ENCODE measurements at regions not wholly inside any gene's neighbourhood (a gene's known extent, or its start where the extent isn't known, plus 50 kb on each side); places are given as distances from the start of the nearest gene placed in this dataset.
A peak's percentile ranks its signal among the peaks of the same experiment; 100 is the strongest.

GRCh38 chr10:4373098-4373497 is 452.9 kb upstream of the AKR1E2 start:
- Mint-ChIP-seq H3K4me1 (peaks cover 0 to 4% (median 0%) of the 10 kb centered on the region in 3 donors), H3K36me3 (no peaks in the 10 kb centered on the region), H3K27ac (no peak overlapping the region), H3K27me3 (peaks cover 1 to 4% of the 10 kb centered on the region in 2 donors), H3K9me3 (no peaks in the 10 kb centered on the region), H3K4me3 (no peak overlapping the region)
- Histone ChIP-seq H3K27ac (ENCODE audit: low read depth, low read length) (no peak overlapping the region), H3K4me1 (ENCODE audit: insufficient read depth, low read length) (no peaks in the 10 kb centered on the region), H3K4me3 (ENCODE audit: low read length) (no peak overlapping the region), H3K36me3 (ENCODE audit: insufficient read depth, low read length) (no peaks in the 10 kb centered on the region), H3K9me3 (ENCODE audit: low read length) (no peaks in the 10 kb centered on the region), H3K27me3 (ENCODE audit: insufficient read depth, low read length, poor library complexity, severe bottlenecking) (no peaks in the 10 kb centered on the region)
- DNase-seq, result no peak
- CTCF ChIA-PET, result no interaction called here
- POLR2A ChIA-PET, result no interaction called here

- ChIA-PET CTCF (no interaction called here), POLR2A (no interaction called here)
- H3K27ac ChIP-seq (ENCODE audit: low read depth, low read length), result no peak overlapping the region
- DNase-seq, result peak in 1 of 5 donors; percentile 3
- no peaks in the 10 kb centered on the region for H3K9me3 ChIP-seq (ENCODE audit: low read length)
- Mint-ChIP-seq H3K4me1 (peaks cover 0 to 4% (median 0%) of the 10 kb centered on the region in 3 donors), H3K27ac (no peak overlapping the region), H3K9me3 (no peaks in the 10 kb centered on the region), H3K4me3 (no peak overlapping the region), H3K27me3 (peaks cover 0 to 4% of the 10 kb centered on the region in 2 donors), H3K36me3 (no peaks in the 10 kb centered on the region)
- no peaks in the 10 kb centered on the region for H3K27me3 ChIP-seq (ENCODE audit: insufficient read depth, low read length, poor library complexity, severe bottlenecking)
- no peaks in the 10 kb centered on the region for H3K36me3 ChIP-seq (ENCODE audit: insufficient read depth, low read length)
- H3K4me1 ChIP-seq (ENCODE audit: insufficient read depth, low read length), result no peaks in the 10 kb centered on the region
- H3K4me3 ChIP-seq (ENCODE audit: low read length), result no peak overlapping the region
These were observed 453.4 kb upstream of the AKR1E2 start for GRCh38 chr10:4372601-4373000.

- Histone ChIP-seq H3K27ac (ENCODE audit: low read depth, low read length) (no peak overlapping the region), H3K9me3 (ENCODE audit: low read length) (no peaks in the 10 kb centered on the region), H3K4me1 (ENCODE audit: insufficient read depth, low read length) (no peaks in the 10 kb centered on the region), H3K36me3 (ENCODE audit: insufficient read depth, low read length) (no peaks in the 10 kb centered on the region), H3K4me3 (ENCODE audit: low read length) (no peak overlapping the region), H3K27me3 (ENCODE audit: insufficient read depth, low read length, poor library complexity, severe bottlenecking) (no peaks in the 10 kb centered on the region)
- ChIA-PET CTCF (no interaction called here), POLR2A (no interaction called here)
- Mint-ChIP-seq H3K9me3 (no peaks in the 10 kb centered on the region), H3K4me1 (peaks cover 0 to 4% (median 0%) of the 10 kb centered on the region in 3 donors), H3K27ac (no peak overlapping the region), H3K4me3 (no peak overlapping the region), H3K36me3 (no peaks in the 10 kb centered on the region), H3K27me3 (peaks cover 0 to 4% of the 10 kb centered on the region in 2 donors)
- no peak for DNase-seq
These were observed 454.2 kb upstream of the AKR1E2 start for GRCh38 chr10:4371691-4372295.

DNA sequence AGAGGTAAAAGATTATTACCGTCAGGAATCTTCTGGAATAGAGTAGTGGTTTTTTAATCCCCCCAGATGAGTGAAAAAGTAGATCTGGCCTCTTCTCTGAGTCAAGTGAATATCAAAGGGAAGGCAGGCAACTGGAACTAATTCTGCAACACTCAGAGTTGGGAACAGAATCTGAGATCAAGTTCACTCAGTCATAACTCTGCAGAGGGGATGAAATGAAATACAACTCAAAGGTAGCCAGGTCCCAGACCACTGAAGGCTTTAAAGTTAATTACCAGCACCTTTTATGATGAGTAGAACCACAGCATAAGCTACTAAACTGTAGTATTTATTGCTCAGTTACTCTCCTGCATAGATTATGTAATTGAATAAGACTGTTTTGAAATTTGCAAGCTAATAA is 455.6 kb upstream of the AKR1E2 start:
- H3K4me1 Mint-ChIP-seq, result peaks cover 0 to 4% (median 0%) of the 10 kb centered on the region in 3 donors
- POLR2A ChIA-PET, result no interaction called here

DNA sequence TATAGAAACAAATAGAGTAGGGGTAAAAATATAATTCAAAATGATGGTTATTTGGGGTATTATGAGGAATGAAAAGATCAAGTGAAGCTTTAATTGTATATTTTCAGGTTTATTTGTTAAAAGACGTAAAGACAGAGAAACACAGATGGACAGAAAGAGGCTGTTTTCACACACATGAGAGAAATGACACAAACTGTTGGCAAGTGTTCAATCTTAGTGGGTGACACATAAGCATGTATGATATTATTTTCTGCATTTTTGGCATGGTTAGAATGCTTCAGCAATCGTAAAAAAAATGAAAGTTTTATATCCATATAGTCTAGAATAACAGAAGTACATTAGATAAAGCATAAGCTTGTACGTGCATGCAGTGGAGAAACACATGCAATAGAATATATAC is 464.4 kb upstream of the AKR1E2 start:
- no peaks in the 10 kb centered on the region for H3K4me1 Mint-ChIP-seq
- H3K27ac Mint-ChIP-seq, result no peak overlapping the region
- peaks cover 0 to 10% (median 0%) of the 10 kb centered on the region in 3 donors for H3K36me3 Mint-ChIP-seq
- H3K9me3 ChIP-seq (ENCODE audit: low read length), result no peaks in the 10 kb centered on the region
- no peaks in the 10 kb centered on the region for H3K27me3 ChIP-seq (ENCODE audit: insufficient read depth, low read length, poor library complexity, severe bottlenecking)
- H3K9me3 Mint-ChIP-seq, result peaks cover 0 to 1% (median 0%) of the 10 kb centered on the region in 5 donors
- DNase-seq, result no peak
- ChIA-PET CTCF (no interaction called here), POLR2A (no interaction called here)
- H3K4me1 ChIP-seq (ENCODE audit: insufficient read depth, low read length), result no peaks in the 10 kb centered on the region
- H3K4me3 Mint-ChIP-seq, result no peak overlapping the region
- H3K27ac ChIP-seq (ENCODE audit: low read depth, low read length), result no peak overlapping the region
- peaks cover 12% of the 10 kb centered on the region in 2 donors for H3K27me3 Mint-ChIP-seq
- H3K36me3 ChIP-seq (ENCODE audit: insufficient read depth, low read length), result no peaks in the 10 kb centered on the region
- H3K4me3 ChIP-seq (ENCODE audit: low read length), result no peak overlapping the region

More for the DNA sequence above, 455.6 kb upstream of the AKR1E2 start:
- Mint-ChIP-seq H3K36me3 (no peaks in the 10 kb centered on the region), H3K27ac (no peak overlapping the region), H3K4me3 (no peak overlapping the region), H3K27me3 (peaks cover 0 to 4% of the 10 kb centered on the region in 2 donors), H3K9me3 (no peaks in the 10 kb centered on the region)
- Histone ChIP-seq H3K4me1 (ENCODE audit: insufficient read depth, low read length) (no peaks in the 10 kb centered on the region), H3K9me3 (ENCODE audit: low read length) (no peaks in the 10 kb centered on the region), H3K4me3 (ENCODE audit: low read length) (no peak overlapping the region), H3K27me3 (ENCODE audit: insufficient read depth, low read length, poor library complexity, severe bottlenecking) (no peaks in the 10 kb centered on the region), H3K27ac (ENCODE audit: low read depth, low read length) (no peak overlapping the region), H3K36me3 (ENCODE audit: insufficient read depth, low read length) (no peaks in the 10 kb centered on the region)
- no peak for DNase-seq
- CTCF ChIA-PET, result no interaction called here

- H3K4me3 ChIP-seq (ENCODE audit: low read length), result no peak overlapping the region
- no peaks in the 10 kb centered on the region for H3K36me3 ChIP-seq (ENCODE audit: insufficient read depth, low read length)
- ChIA-PET CTCF (no interaction called here), POLR2A (no interaction called here)
- H3K27ac Mint-ChIP-seq, result no peak overlapping the region
- no peak for DNase-seq
- peaks cover 14 to 20% of the 10 kb centered on the region in 2 donors for H3K27me3 Mint-ChIP-seq
- H3K4me3 Mint-ChIP-seq, result no peak overlapping the region
- H3K4me1 ChIP-seq (ENCODE audit: insufficient read depth, low read length), result no peaks in the 10 kb centered on the region
- no peak overlapping the region for H3K27ac ChIP-seq (ENCODE audit: low read depth, low read length)
- no peaks in the 10 kb centered on the region for H3K9me3 ChIP-seq (ENCODE audit: low read length)
- peaks cover 0 to 1% (median 0%) of the 10 kb centered on the region in 5 donors for H3K9me3 Mint-ChIP-seq
- H3K36me3 Mint-ChIP-seq, result peaks cover 0 to 13% (median 0%) of the 10 kb centered on the region in 3 donors
- no peaks in the 10 kb centered on the region for H3K27me3 ChIP-seq (ENCODE audit: insufficient read depth, low read length, poor library complexity, severe bottlenecking)
- H3K4me1 Mint-ChIP-seq, result peaks cover under 1 to 2% (median 1%) of the 10 kb centered on the region in 3 donors
These were observed 467.0 kb upstream of the AKR1E2 start for GRCh38 chr10:4359003-4359402.

- H3K9me3 Mint-ChIP-seq, result peaks cover 0 to 1% (median 0%) of the 10 kb centered on the region in 5 donors
- H3K9me3 ChIP-seq (ENCODE audit: low read length), result no peaks in the 10 kb centered on the region
- H3K4me3 Mint-ChIP-seq, result no peak overlapping the region
- ChIA-PET CTCF (no interaction called here), POLR2A (no interaction called here)
- DNase-seq, result no peak
- H3K27me3 Mint-ChIP-seq, result peaks cover 16 to 24% of the 10 kb centered on the region in 2 donors
- H3K4me1 Mint-ChIP-seq, result peaks cover 6% of the 10 kb centered on the region in 3 donors
- H3K4me3 ChIP-seq (ENCODE audit: low read length), result no peak overlapping the region
- no peaks in the 10 kb centered on the region for H3K36me3 ChIP-seq (ENCODE audit: insufficient read depth, low read length)
- H3K36me3 Mint-ChIP-seq, result peaks cover 0 to 13% (median 0%) of the 10 kb centered on the region in 3 donors
- H3K27ac Mint-ChIP-seq, result no peak overlapping the region
- no peaks in the 10 kb centered on the region for H3K27me3 ChIP-seq (ENCODE audit: insufficient read depth, low read length, poor library complexity, severe bottlenecking)
- no peaks in the 10 kb centered on the region for H3K4me1 ChIP-seq (ENCODE audit: insufficient read depth, low read length)
- no peak overlapping the region for H3K27ac ChIP-seq (ENCODE audit: low read depth, low read length)
These were observed 468.1 kb upstream of the AKR1E2 start for GRCh38 chr10:4357911-4358310.

DNA sequence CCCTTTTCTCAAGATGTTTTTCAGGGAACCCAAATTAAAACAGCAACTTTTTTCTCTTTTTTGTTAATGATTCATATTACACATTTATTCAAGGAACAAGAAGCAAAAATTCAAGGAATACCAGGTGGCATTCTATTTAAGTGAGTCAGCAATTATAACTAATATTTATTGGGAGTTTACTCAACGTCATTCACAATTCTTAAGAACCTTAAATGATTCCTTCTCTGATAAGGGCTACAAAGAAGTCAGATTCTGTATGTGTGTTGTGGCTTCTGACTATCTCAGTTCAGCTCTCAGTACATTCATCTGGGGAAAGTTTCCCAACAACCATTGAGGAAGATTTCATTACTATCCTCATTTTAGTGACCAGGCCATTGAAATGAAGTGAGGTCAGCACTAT is 470.7 kb upstream of the AKR1E2 start:
- peaks cover 12 to 39% of the 10 kb centered on the region in 2 donors for H3K27me3 Mint-ChIP-seq
- no peaks in the 10 kb centered on the region for H3K27me3 ChIP-seq (ENCODE audit: insufficient read depth, low read length, poor library complexity, severe bottlenecking)
- H3K9me3 ChIP-seq (ENCODE audit: low read length), result no peaks in the 10 kb centered on the region
- no peak overlapping the region for H3K4me3 Mint-ChIP-seq
- no peaks in the 10 kb centered on the region for H3K36me3 ChIP-seq (ENCODE audit: insufficient read depth, low read length)
- no peak overlapping the region for H3K27ac ChIP-seq (ENCODE audit: low read depth, low read length)
- H3K4me1 ChIP-seq (ENCODE audit: insufficient read depth, low read length), result no peaks in the 10 kb centered on the region
- ChIA-PET POLR2A (no interaction called here), CTCF (no interaction called here)
- no peak overlapping the region for H3K27ac Mint-ChIP-seq
- H3K36me3 Mint-ChIP-seq, result peaks cover 0 to 13% (median 0%) of the 10 kb centered on the region in 3 donors
- H3K9me3 Mint-ChIP-seq, result peaks cover 0 to 1% (median 0%) of the 10 kb centered on the region in 5 donors
- DNase-seq, result no peak
- peaks cover 6% of the 10 kb centered on the region in 3 donors for H3K4me1 Mint-ChIP-seq
- H3K4me3 ChIP-seq (ENCODE audit: low read length), result no peak overlapping the region

All from CD8-positive, alpha-beta memory T cell (primary cell).